CD4-positive, alpha-beta T cell (primary cell): ENCODE measurements at regions not wholly inside any gene's neighbourhood (a gene's known extent, or its start where the extent isn't known, plus 50 kb on each side); places are given as distances from the start of the nearest gene placed in this dataset.

Experiments
- ATAC-seq: fragments of 200-7000 bp; cut with Tn5 transposase; one replicate; pipeline ENCODE4 v1.10.0; 2022; ENCODE audit warnings: mild to moderate bottlenecking; ENCODE audit not compliant: poor library complexity
- CTCF ChIA-PET: fragments of 350-600 bp; sonication (Branson Sonifier 250); formaldehyde crosslinking; loops from one replicate; lab custom pipeline; 2021; ENCODE audit warnings: antibody characterized with exemption, inconsistent platforms; lab: Charles Lee
- POLR2A ChIA-PET: fragments of 350-600 bp; sonication (Branson Sonifier 250); formaldehyde crosslinking; loops from one replicate; lab custom pipeline; 2021; ENCODE audit warnings: antibody characterized with exemption, inconsistent platforms; lab: Charles Lee
- DNase-seq, 14 experiments: peaks; one replicate each; pipeline ENCODE4 v3.0.0-alpha.2; 2013 to 2020; ENCODE audit warnings: mixed read lengths in 2 of 14
- H3K27ac ChIP-seq, 2 donors: one replicate each; pipeline versions ENCODE4 v1.5.1 to v1.7.0; 2013; ENCODE audit warnings: low read length in 2 of 2, low read depth in 1 of 2, mild to moderate bottlenecking in 1 of 2
- H3K27me3 ChIP-seq, 2 experiments: 1 replicate in 1 of 2; 2 replicates in 1 of 2; pipeline versions ENCODE4 v1.6.1 to v1.7.0; 2013; ENCODE audit warnings: low read length in 2 of 2, control low read depth in 1 of 2, mild to moderate bottlenecking in 1 of 2, moderate library complexity in 1 of 2; ENCODE audit not compliant: insufficient read depth in 2 of 2, control insufficient read depth in 1 of 2
- H3K36me3 ChIP-seq: one replicate; pipeline ENCODE4 v1.6.1; 2013; ENCODE audit warnings: low read length, control low read depth; ENCODE audit not compliant: insufficient read depth
- H3K4me1 ChIP-seq: one replicate; pipeline ENCODE4 v1.6.1; 2013; ENCODE audit warnings: low read length, control low read depth; ENCODE audit not compliant: insufficient read depth
- H3K4me3 ChIP-seq: one replicate; pipeline ENCODE4 v1.5.1; 2013; ENCODE audit warnings: mild to moderate bottlenecking, low read length, moderate library complexity
- H3K9me3 ChIP-seq, 2 experiments: 1 replicate in 1 of 2; 2 replicates in 1 of 2; pipeline versions ENCODE4 v1.6.1 to v1.7.0; 2013; ENCODE audit warnings: low read length in 2 of 2, mild to moderate bottlenecking in 2 of 2, control low read depth in 1 of 2, moderate library complexity in 1 of 2; ENCODE audit not compliant: control insufficient read depth in 1 of 2, insufficient read depth in 1 of 2
- H3K27ac Mint-ChIP-seq: one replicate; pipeline ENCODE4 v1.8.0; 2020; ENCODE audit warnings: mixed read lengths
- H3K27me3 Mint-ChIP-seq: one replicate; pipeline ENCODE4 v1.8.0; 2021; ENCODE audit warnings: mixed read lengths
- H3K36me3 Mint-ChIP-seq: one replicate; pipeline ENCODE4 v1.8.0; 2021; ENCODE audit warnings: low read depth, mixed read lengths
- H3K4me1 Mint-ChIP-seq: one replicate; pipeline ENCODE4 v1.8.0; 2021; ENCODE audit warnings: low read depth, mixed read lengths
- H3K4me3 Mint-ChIP-seq: one replicate; pipeline ENCODE4 v1.8.0; 2020; ENCODE audit warnings: mild to moderate bottlenecking, mixed read lengths
- H3K9me3 Mint-ChIP-seq: one replicate; pipeline ENCODE4 v1.8.0; 2020; ENCODE audit warnings: mixed read lengths
- intact Hi-C, 2 experiments: fragments of 100-400 bp; cut with DNase I in 1 of 2; cut with micrococcal nuclease in 1 of 2; formaldehyde crosslinking; loops; one replicate each; pipeline versions ENCODE4 v1.15.1 to v1.9.0; 2023 to 2025; cut with DNase I, micrococcal nuclease
- TF ChIP-seq, protein P1 (sequence below): fragments of 200-600 bp; IDR thresholded peaks from one replicate; pipeline ENCODE4 v1.8.0; 2022; ENCODE audit warnings: antibody characterized with exemption, mild to moderate bottlenecking

- Mint-ChIP-seq H3K9me3 (no peaks in the 10 kb centered on the region), H3K4me1 (no peaks in the 10 kb centered on the region), H3K27me3 (no peaks in the 10 kb centered on the region), H3K36me3 (no peaks in the 10 kb centered on the region), H3K27ac (no peak overlapping the region), H3K4me3 (no peak overlapping the region)
- TF ChIP-seq, protein P1, sequence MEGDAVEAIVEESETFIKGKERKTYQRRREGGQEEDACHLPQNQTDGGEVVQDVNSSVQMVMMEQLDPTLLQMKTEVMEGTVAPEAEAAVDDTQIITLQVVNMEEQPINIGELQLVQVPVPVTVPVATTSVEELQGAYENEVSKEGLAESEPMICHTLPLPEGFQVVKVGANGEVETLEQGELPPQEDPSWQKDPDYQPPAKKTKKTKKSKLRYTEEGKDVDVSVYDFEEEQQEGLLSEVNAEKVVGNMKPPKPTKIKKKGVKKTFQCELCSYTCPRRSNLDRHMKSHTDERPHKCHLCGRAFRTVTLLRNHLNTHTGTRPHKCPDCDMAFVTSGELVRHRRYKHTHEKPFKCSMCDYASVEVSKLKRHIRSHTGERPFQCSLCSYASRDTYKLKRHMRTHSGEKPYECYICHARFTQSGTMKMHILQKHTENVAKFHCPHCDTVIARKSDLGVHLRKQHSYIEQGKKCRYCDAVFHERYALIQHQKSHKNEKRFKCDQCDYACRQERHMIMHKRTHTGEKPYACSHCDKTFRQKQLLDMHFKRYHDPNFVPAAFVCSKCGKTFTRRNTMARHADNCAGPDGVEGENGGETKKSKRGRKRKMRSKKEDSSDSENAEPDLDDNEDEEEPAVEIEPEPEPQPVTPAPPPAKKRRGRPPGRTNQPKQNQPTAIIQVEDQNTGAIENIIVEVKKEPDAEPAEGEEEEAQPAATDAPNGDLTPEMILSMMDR: no peak
- DNase-seq (no peak), ATAC-seq (no peak)
- no peaks in the 10 kb centered on the region for H3K27me3 ChIP-seq
- H3K4me3 ChIP-seq: no peak overlapping the region
- H3K9me3 ChIP-seq: no peaks in the 10 kb centered on the region
- no peaks in the 10 kb centered on the region for H3K4me1 ChIP-seq
- H3K27ac ChIP-seq: no peak overlapping the region
- H3K36me3 ChIP-seq: no peaks in the 10 kb centered on the region
- POLR2A ChIA-PET: no interaction called here
- CTCF ChIA-PET: no interaction called here
- intact Hi-C loops: no loop called here
Measured at GRCh38 chr4:14188214-14188613, 560.7 kb upstream of the BOD1L1 start.

DNA sequence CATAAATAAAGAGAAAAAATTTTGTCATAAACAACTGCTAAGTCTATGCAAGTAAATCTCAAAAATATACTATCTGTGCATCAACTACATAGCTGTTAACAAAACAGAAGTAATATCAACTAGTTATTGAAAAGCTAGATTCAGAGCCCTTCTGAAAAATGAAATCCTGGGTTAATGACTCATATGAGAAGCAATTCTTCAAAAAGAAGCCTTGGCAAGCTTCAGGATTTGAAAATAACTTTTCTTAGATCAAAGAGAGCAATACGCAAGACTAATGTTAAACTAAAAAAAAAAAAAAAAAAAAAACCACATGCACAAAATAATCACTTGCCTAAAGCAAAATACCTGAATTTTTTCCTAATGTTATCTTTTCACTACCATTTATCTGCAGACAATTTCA, 566.1 kb upstream of the BOD1L1 start:
- ChIA-PET CTCF (interaction anchor here (0.6 kb wide), 1 partner anchor 117 kb away, joined by 3 read pairs; no protein-coding TSS in a partner anchor), POLR2A (no interaction called here)
- no peak overlapping the region for H3K27ac ChIP-seq
- Mint-ChIP-seq H3K9me3 (no peaks in the 10 kb centered on the region), H3K4me1 (no peaks in the 10 kb centered on the region), H3K27ac (no peak overlapping the region), H3K4me3 (no peak overlapping the region), H3K36me3 (no peaks in the 10 kb centered on the region), H3K27me3 (no peaks in the 10 kb centered on the region)
- H3K9me3 ChIP-seq: no peaks in the 10 kb centered on the region
- intact Hi-C loops: no loop called here
- ATAC-seq (no peak), DNase-seq (no peak)
- H3K36me3 ChIP-seq: no peaks in the 10 kb centered on the region
- H3K4me1 ChIP-seq: no peaks in the 10 kb centered on the region
- no peaks in the 10 kb centered on the region for H3K27me3 ChIP-seq
- H3K4me3 ChIP-seq: no peak overlapping the region
- TF ChIP-seq, protein P1: no peak

GRCh38 chr4:14196131-14196530, 568.6 kb upstream of the BOD1L1 start:
- intact Hi-C loops: no loop called here
- TF ChIP-seq, protein P1: no peak
- ChIA-PET POLR2A (no interaction called here), CTCF (no interaction called here)
- Histone ChIP-seq H3K4me3 (no peak overlapping the region), H3K9me3 (no peaks in the 10 kb centered on the region), H3K36me3 (no peaks in the 10 kb centered on the region), H3K4me1 (no peaks in the 10 kb centered on the region), H3K27me3 (no peaks in the 10 kb centered on the region), H3K27ac (no peak overlapping the region)
- no peak overlapping the region for H3K4me3 Mint-ChIP-seq
- ATAC-seq (no peak), DNase-seq (no peak)
- no peaks in the 10 kb centered on the region for H3K9me3 Mint-ChIP-seq
- no peak overlapping the region for H3K27ac Mint-ChIP-seq
- H3K27me3 Mint-ChIP-seq: no peaks in the 10 kb centered on the region
- H3K4me1 Mint-ChIP-seq: no peaks in the 10 kb centered on the region
- no peaks in the 10 kb centered on the region for H3K36me3 Mint-ChIP-seq
